Breast epithelium (tissue), 3 donors: ENCODE measurements at regions not wholly inside any gene's neighbourhood (a gene's known extent, or its start where the extent isn't known, plus 50 kb on each side); places are given as distances from the start of the nearest gene placed in this dataset.

Source experiments
- CTCF ChIP-seq, 3 donors: fragments of 450-650 bp; IDR thresholded peaks; one replicate each; pipeline ENCODE4 v1.5.1; 2016 to 2017; ENCODE audit warnings: antibody characterized with exemption in 3 of 3, mild to moderate bottlenecking in 3 of 3, moderate library complexity in 3 of 3
- POLR2A ChIP-seq: fragments of 450-650 bp; IDR thresholded peaks from one replicate; pipeline ENCODE4 v1.6.1; 2016; ENCODE audit warnings: antibody characterized with exemption, mild to moderate bottlenecking, moderate library complexity

- no peak for TF ChIP-seq CTCF (IDR thresholded peaks at IDR 0.05)
- no peak for TF ChIP-seq POLR2A
Observed at GRCh38 chr22:49392841-49393510, 434.7 kb downstream of the BRD1 start.
